Umbilical cord (tissue), 1 donor: ENCODE measurements at regions not wholly inside any gene's neighbourhood (a gene's known extent, or its start where the extent isn't known, plus 50 kb on each side); places are given as distances from the start of the nearest gene placed in this dataset.
"Not testable (repeated sequence)": the region's sequence is repeated elsewhere in the genome, so short reads cannot be mapped to it uniquely, and the experiment has no call there.

ENCODE experiments used
- DNase-seq: peaks from one replicate; pipeline ENCODE4 v3.0.0-alpha.2; 2015; ENCODE audit warnings: low spot score

DNA sequence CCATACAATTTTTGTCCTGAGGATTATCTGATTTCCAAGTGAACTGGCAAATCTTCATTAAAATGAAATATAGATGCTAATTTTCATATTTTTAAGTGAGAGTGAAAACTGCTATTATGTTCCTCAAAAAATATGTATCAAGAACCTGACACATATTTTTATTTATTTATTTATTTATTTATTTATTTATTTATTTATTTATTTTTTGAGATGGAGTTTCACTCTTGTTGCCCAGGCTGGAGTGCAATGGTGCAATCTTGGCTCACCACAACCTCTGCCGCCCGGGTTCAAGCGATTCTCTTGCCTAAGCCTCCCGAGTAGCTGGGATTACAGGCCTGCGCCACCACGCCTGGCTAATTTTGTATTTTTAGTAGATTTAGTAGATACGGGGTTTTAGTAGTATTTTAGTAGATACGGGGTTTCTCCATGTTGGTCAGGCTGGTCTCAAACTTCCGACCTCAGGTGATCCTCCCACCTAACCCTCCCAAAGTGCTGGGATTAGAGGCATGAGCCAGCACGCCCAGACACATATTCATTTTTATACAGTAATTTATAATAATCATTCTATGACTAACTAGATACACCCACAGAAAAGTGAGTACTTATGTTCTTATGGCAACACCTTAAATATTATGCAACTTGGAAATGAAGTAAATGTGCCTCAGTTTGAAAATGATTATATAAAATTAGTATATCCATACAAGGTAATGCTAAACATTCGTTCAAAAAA is 248.3 kb downstream of the CDH7 start:
- not testable (repeated sequence) for DNase-seq

DNA sequence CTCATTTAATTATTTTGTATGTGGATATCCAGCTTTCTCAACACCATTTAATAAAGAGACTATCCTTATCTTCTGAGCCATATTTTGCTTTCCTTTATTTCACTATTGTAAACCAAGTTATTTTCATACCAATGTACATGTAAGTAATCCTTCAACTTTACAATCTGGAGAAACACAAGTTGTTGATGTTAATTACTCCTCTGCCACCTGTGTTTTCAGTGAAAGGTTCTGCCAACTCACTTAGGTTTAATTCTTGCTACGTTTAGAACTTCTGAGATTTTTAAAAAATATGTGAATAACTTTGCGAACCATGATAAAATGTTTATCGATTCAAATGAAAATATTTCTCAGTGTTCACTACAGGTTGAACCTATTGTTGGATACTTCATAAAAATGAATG is 244.4 kb downstream of the CDH7 start:
- no peak for DNase-seq

DNA sequence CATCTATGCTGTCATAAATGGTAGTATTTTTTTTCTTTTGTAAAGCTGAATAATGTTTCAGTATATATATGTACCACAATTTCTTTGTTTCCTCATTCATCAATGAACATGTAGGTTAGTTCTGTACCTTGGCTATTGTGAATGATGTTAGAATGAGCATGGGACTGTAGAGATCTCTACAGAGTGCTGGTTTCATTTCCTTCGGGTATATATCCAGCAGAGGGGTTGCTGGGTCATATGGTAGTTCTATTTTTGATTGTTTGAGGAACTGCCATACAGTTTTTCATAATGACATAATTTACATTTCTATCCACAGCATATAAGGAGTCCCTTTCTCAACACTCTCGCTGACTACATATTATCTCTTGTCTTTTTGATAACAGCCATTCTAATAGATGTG is 243.5 kb downstream of the CDH7 start:
- DNase-seq: no peak

- DNase-seq: no peak
Observed at GRCh38 chr18:65990944-65991708, 240.3 kb downstream of the CDH7 start.

- no peak for DNase-seq
Observed at GRCh38 chr18:65990174-65990690, 239.4 kb downstream of the CDH7 start.

DNA sequence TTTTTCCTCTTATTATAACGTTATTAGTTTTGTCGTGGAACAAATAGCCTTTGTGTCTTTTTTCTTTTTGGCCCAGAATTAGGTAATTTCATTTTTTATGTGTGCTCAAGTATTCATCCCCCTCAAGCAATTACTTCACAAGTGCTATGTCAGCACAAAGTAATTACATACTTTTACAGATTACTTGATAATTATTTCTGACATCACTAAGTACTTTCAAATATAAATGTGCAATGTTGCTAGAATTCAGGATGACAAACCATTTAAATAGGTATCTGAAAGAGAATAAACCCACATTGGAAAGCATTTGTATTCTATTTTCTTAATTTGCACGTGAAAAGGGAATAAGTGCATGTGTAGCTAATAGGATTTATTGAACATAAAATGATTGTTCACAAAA is 238.2 kb downstream of the CDH7 start:
- DNase-seq: no peak

GRCh38 chr18:65988386-65988785 is 237.6 kb downstream of the CDH7 start:
- DNase-seq: no peak

DNA sequence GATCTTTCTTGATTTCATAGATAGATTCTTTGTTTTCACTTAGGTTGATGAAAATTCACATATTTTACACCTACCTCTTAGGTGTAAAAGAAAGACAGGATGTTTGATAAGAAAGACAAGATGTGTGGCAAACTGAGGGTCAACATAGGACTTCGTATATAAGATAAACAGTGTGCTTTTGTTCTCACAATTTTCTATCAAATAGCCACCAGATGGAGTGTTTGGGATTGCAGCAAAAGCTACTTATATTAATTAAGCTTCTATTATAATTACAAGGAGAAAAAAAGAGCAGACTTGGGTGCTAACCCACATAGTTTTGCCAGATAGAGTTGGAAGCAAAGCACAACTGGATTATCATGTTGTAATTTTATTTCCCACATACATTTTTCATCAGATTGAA is 232.9 kb downstream of the CDH7 start:
- DNase-seq: no peak

GRCh38 chr18:65975536-65975935 is 224.7 kb downstream of the CDH7 start:
- DNase-seq: no peak

- no peak for DNase-seq
Observed at GRCh38 chr18:65974758-65975157, 223.9 kb downstream of the CDH7 start.

DNA sequence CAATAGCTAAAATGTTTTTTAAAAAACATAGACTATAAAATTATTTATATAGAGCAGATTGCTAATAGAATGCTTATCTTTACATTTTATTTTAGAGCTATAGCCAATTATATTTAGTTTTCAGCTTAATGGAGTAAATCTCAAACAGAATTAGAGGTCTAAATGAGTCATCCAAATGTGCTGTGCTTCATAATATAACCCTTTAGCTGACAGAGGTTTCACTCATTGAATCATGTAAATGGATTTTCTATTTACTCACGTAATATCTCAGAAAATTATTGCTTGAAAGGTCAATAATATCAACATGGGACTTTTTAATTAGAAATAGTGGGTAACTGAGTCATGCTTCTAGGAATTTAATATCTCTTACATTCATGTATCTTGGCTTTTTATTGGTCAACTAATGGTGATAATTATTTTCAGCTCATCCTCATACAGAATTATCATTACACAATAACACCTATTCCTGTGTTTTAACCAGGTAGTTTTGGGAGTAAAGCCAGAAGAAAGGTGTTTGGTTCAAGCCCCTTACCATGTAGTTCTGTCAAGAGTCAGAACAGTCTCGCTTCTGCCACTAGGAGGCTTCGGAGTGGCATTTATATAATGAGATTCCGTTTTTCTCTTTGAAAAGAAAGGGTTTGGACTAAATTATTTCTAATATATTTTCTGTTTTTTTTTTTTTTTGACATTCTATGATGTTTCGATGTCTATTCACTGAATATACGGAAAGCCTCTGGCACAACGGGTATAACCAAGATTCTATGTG is 217.6 kb downstream of the CDH7 start:
- DNase-seq: no peak

- DNase-seq: no peak
Observed at GRCh38 chr18:65955747-65956146, 204.9 kb downstream of the CDH7 start.

GRCh38 chr18:65954372-65954771 is 203.6 kb downstream of the CDH7 start:
- no peak for DNase-seq

GRCh38 chr18:65946777-65947176 is 196.0 kb downstream of the CDH7 start:
- DNase-seq: no peak

- DNase-seq: no peak
Observed at GRCh38 chr18:65943268-65943667, 192.5 kb downstream of the CDH7 start.

DNA sequence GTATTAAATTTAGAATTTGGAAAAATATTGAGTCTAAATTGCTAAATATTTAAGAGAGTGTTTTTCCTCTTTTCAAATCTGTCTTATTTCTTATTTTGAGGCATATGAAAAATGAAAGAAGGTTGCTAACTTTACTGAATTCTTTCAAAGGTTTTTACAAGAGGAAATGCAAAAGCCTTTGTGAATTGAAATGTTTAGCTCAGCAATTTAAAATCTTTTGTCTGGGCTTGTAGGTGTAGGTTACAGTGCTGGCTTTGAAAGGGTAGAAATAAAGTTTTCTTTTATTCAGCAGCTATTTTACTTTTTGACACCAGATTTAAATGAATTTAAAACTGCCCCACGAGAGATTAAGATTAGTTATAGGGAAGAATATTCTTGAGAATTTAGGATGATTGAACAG is 192.0 kb downstream of the CDH7 start:
- DNase-seq: no peak

DNA sequence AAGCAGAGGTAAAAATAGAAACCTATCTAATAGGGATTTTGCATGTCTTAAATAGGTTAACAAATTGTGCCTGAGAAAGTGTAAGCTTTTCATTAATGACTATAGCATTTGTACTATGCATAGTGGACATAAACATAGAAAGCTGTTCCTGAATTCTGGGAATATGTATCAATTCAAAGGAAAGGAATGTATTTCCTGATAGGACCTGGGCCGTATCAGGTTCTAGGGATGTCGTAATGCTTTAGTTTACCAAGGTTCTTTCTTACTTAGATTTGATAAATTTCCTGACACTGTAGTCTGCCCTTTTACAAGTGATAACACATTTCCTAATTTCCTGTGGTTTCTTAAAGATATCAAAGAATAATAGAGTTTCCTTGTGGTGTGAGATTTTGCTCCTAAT is 191.3 kb downstream of the CDH7 start:
- no peak for DNase-seq

DNA sequence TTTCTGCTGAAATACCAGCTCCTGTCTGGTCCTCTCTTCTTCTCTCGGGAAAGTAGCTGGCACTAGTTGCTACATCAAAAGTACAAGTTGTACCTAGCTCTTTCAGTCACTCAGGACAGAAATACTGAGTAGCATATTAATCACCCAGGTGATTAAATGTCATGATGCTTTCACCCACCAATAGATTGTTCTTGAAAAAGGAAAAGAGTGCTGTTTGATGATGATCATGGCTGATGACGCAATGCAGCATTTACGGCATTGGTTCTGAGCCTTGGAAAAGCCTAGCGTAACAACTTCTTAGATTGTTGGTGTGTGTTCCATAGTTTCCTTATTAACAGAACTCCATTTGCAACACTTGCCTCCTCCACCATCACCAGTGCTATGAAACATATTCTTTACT is 190.7 kb downstream of the CDH7 start:
- DNase-seq: no peak
